ENCODE measurements at regions not wholly inside any gene's neighbourhood (a gene's known extent, or its start where the extent isn't known, plus 50 kb on each side); places are given as distances from the start of the nearest gene placed in this dataset.

DNA sequence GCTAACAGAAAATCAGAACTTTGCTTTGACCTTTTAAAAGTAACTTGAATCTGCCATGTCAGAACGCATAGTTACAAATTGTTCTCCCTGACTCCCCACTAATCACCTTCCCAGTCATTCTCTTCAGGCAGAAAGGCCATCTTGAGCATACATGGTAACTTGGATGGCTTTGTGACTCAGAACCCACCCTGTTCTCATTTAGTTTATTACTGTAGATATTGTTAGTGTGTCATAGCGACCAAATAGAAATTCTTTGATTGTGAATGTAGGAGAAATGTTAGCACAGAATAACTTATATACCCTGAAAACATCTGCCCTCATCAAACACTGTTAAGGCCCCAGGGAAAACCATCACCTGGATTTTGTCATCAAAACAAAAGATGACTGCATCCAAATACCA lies 382.0 kb downstream of the MAGEB5 start:
- no peak for TF ChIP-seq POLR2A (IDR thresholded peaks at IDR 0.05)
- TF ChIP-seq, protein P1, sequence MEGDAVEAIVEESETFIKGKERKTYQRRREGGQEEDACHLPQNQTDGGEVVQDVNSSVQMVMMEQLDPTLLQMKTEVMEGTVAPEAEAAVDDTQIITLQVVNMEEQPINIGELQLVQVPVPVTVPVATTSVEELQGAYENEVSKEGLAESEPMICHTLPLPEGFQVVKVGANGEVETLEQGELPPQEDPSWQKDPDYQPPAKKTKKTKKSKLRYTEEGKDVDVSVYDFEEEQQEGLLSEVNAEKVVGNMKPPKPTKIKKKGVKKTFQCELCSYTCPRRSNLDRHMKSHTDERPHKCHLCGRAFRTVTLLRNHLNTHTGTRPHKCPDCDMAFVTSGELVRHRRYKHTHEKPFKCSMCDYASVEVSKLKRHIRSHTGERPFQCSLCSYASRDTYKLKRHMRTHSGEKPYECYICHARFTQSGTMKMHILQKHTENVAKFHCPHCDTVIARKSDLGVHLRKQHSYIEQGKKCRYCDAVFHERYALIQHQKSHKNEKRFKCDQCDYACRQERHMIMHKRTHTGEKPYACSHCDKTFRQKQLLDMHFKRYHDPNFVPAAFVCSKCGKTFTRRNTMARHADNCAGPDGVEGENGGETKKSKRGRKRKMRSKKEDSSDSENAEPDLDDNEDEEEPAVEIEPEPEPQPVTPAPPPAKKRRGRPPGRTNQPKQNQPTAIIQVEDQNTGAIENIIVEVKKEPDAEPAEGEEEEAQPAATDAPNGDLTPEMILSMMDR (IDR thresholded peaks at IDR 0.05): no peak
